ENCODE measurements at regions not wholly inside any gene's neighbourhood (a gene's known extent, or its start where the extent isn't known, plus 50 kb on each side); places are given as distances from the start of the nearest gene placed in this dataset.
"Not testable (repeated sequence)": the region's sequence is repeated elsewhere in the genome, so short reads cannot be mapped to it uniquely, and the experiment has no call there.

- no peak for DNase-seq (ENCODE audit: low spot score in 2 of 2)
- intact Hi-C loops (cut with DNase I; ENCODE audit: low total_unique reads): no loop called here
- Histone ChIP-seq H3K4me3 (no peak overlapping the region), H3K9me3 (no peaks in the 10 kb centered on the region), H3K27me3 (peaks cover 0 to 11% of the 10 kb centered on the region in 2 donors), H3K36me3 (no peaks in the 10 kb centered on the region), H3K27ac (no peak overlapping the region), H3K4me1 (no peaks in the 10 kb centered on the region)
- TF ChIP-seq CTCF (IDR thresholded peaks at IDR 0.05): no peak
- TF ChIP-seq POLR2AphosphoS5 (IDR thresholded peaks at IDR 0.05): no peak
- TF ChIP-seq POLR2A (IDR thresholded peaks at IDR 0.05): no peak
Measured at GRCh38 chrX:138856881-138857604, 145.5 kb upstream of the FGF13 start.

GRCh38 chrX:138853936-138854335 is 142.4 kb upstream of the FGF13 start:
- Histone ChIP-seq H3K9me3 (no peaks in the 10 kb centered on the region), H3K27me3 (peaks cover 0 to 7% of the 10 kb centered on the region in 2 donors), H3K27ac (no peak overlapping the region), H3K4me1 (no peaks in the 10 kb centered on the region), H3K36me3 (no peaks in the 10 kb centered on the region), H3K4me3 (no peak overlapping the region)
- TF ChIP-seq POLR2A (IDR thresholded peaks at IDR 0.05) (no peak), CTCF (IDR thresholded peaks at IDR 0.05) (no peak), POLR2AphosphoS5 (IDR thresholded peaks at IDR 0.05) (no peak)
- no peak for DNase-seq (ENCODE audit: low spot score in 2 of 2)
- intact Hi-C loops (cut with DNase I; ENCODE audit: low total_unique reads): no loop called here

- Histone ChIP-seq H3K27me3 (peaks cover 0 to 29% of the 10 kb centered on the region in 2 donors), H3K27ac (no peak overlapping the region), H3K4me1 (no peaks in the 10 kb centered on the region)
Measured at GRCh38 chrX:138849521-138849920, 138.0 kb upstream of the FGF13 start.

GRCh38 chrX:138847930-138848329 is 136.4 kb upstream of the FGF13 start:
- intact Hi-C loops (cut with DNase I; ENCODE audit: low total_unique reads): loop anchor here (5.0 kb wide), 1 partner anchor 529 kb away; no protein-coding TSS in a partner anchor
- H3K9me3 ChIP-seq: no peaks in the 10 kb centered on the region
- no peaks in the 10 kb centered on the region for H3K4me1 ChIP-seq
- no peak overlapping the region for H3K4me3 ChIP-seq
- no peak for DNase-seq (ENCODE audit: low spot score in 2 of 2)
- peaks cover 0 to 33% of the 10 kb centered on the region in 2 donors for H3K27me3 ChIP-seq
- TF ChIP-seq CTCF (IDR thresholded peaks at IDR 0.05) (no peak), POLR2AphosphoS5 (IDR thresholded peaks at IDR 0.05) (no peak), POLR2A (IDR thresholded peaks at IDR 0.05) (no peak)
- no peak overlapping the region for H3K27ac ChIP-seq
- no peaks in the 10 kb centered on the region for H3K36me3 ChIP-seq

More at GRCh38 chrX:138849521-138849920, 138.0 kb upstream of the FGF13 start:
- no peaks in the 10 kb centered on the region for H3K36me3 ChIP-seq
- no peak for DNase-seq (ENCODE audit: low spot score in 2 of 2)
- no peaks in the 10 kb centered on the region for H3K9me3 ChIP-seq
- intact Hi-C loops (cut with DNase I; ENCODE audit: low total_unique reads): loop anchor here (5.0 kb wide), 1 partner anchor 528 kb away; no protein-coding TSS in a partner anchor
- TF ChIP-seq CTCF (IDR thresholded peaks at IDR 0.05) (no peak), POLR2A (IDR thresholded peaks at IDR 0.05) (no peak), POLR2AphosphoS5 (IDR thresholded peaks at IDR 0.05) (no peak)
- no peak overlapping the region for H3K4me3 ChIP-seq

GRCh38 chrX:138845786-138846185 is 134.3 kb upstream of the FGF13 start:
- H3K27ac ChIP-seq: no peak overlapping the region
- no peaks in the 10 kb centered on the region for H3K36me3 ChIP-seq
- intact Hi-C loops (cut with DNase I; ENCODE audit: low total_unique reads): loop anchor here (5.0 kb wide), 1 partner anchor 532 kb away; no protein-coding TSS in a partner anchor
- TF ChIP-seq CTCF (IDR thresholded peaks at IDR 0.05) (no peak), POLR2A (IDR thresholded peaks at IDR 0.05) (no peak), POLR2AphosphoS5 (IDR thresholded peaks at IDR 0.05) (no peak)
- no peak overlapping the region for H3K4me3 ChIP-seq
- DNase-seq (ENCODE audit: low spot score in 2 of 2): no peak
- H3K27me3 ChIP-seq: peaks cover 0 to 42% of the 10 kb centered on the region in 2 donors
- no peaks in the 10 kb centered on the region for H3K9me3 ChIP-seq
- H3K4me1 ChIP-seq: no peaks in the 10 kb centered on the region

GRCh38 chrX:138807400-138807799 is 95.9 kb upstream of the FGF13 start:
- peaks cover 0 to 11% of the 10 kb centered on the region in 2 donors for H3K9me3 ChIP-seq
- H3K4me3 ChIP-seq; H3K27ac ChIP-seq; H3K27me3 ChIP-seq; H3K4me1 ChIP-seq; DNase-seq (ENCODE audit: low spot score in 2 of 2); H3K36me3 ChIP-seq; intact Hi-C loops (cut with DNase I; ENCODE audit: low total_unique reads): not testable (repeated sequence)

All from breast epithelium (tissue), 4 donors.